GM23338 (cell line): ENCODE measurements at regions not wholly inside any gene's neighbourhood (a gene's known extent, or its start where the extent isn't known, plus 50 kb on each side); places are given as distances from the start of the nearest gene placed in this dataset.

Experiments
- ATAC-seq: fragments of 200-7000 bp; cut with Tn5 transposase; 3 replicates; pipeline ENCODE4 v1.9.1; 2020
- DNase-seq: peaks from one replicate; pipeline ENCODE4 v3.0.0-alpha.2; 2015; ENCODE audit warnings: low spot score
- H2AFZ ChIP-seq: fragments of 200-600 bp; sonication (generic); 2 replicates; pipeline ENCODE4 v1.8.0; 2016; ENCODE audit warnings: antibody characterized with exemption, mild to moderate bottlenecking, moderate library complexity
- H3F3A ChIP-seq: fragments of 200-600 bp; sonication (generic); replicated peaks from 2 replicates; pipeline ENCODE4 v1.8.0; 2017; ENCODE audit warnings: antibody characterized with exemption, mixed run types, low read depth
- H3K27ac ChIP-seq: fragments of 200-600 bp; sonication (generic); 2 replicates; pipeline ENCODE4 v1.6.1; 2016; ENCODE audit warnings: low read depth
- H3K27me3 ChIP-seq: fragments of 200-600 bp; sonication (generic); 2 replicates; pipeline ENCODE4 v1.8.0; 2016; ENCODE audit warnings: mild to moderate bottlenecking, mixed run types, moderate library complexity; ENCODE audit not compliant: insufficient read depth
- H3K36me3 ChIP-seq: fragments of 200-600 bp; sonication (generic); 2 replicates; pipeline ENCODE4 v1.8.0; 2016; ENCODE audit warnings: mild to moderate bottlenecking; ENCODE audit not compliant: insufficient read depth
- H3K4me1 ChIP-seq: fragments of 200-600 bp; sonication (generic); 2 replicates; pipeline ENCODE4 v1.8.0; 2016; ENCODE audit warnings: mild to moderate bottlenecking, moderate library complexity; ENCODE audit not compliant: insufficient read depth
- H3K4me2 ChIP-seq: fragments of 200-600 bp; sonication (generic); 2 replicates; pipeline ENCODE4 v1.7.1; 2017; ENCODE audit warnings: mixed run types
- H3K4me3 ChIP-seq: fragments of 200-600 bp; sonication (generic); 2 replicates; pipeline ENCODE4 v1.6.1; 2016; ENCODE audit warnings: mixed run types
- H3K79me2 ChIP-seq: fragments of 200-600 bp; sonication (generic); replicated peaks from 2 replicates; pipeline ENCODE4 v1.8.0; 2017; ENCODE audit warnings: mild to moderate bottlenecking; ENCODE audit not compliant: insufficient read depth
- H3K9me2 ChIP-seq: fragments of 200-600 bp; sonication (generic); 2 replicates; pipeline ENCODE4 v1.8.0; 2017; ENCODE audit not compliant: insufficient read depth
- H4K20me1 ChIP-seq: fragments of 200-600 bp; sonication (generic); replicated peaks from 2 replicates; pipeline ENCODE4 v1.8.0; 2017; ENCODE audit warnings: mild to moderate bottlenecking; ENCODE audit not compliant: insufficient read depth
- H3K27ac Mint-ChIP-seq: 2 replicates; pipeline ENCODE4 v1.8.0; 2020; ENCODE audit warnings: inconsistent platforms, mild to moderate bottlenecking, moderate library complexity, mixed read lengths
- H3K27me3 Mint-ChIP-seq: 3 replicates; pipeline ENCODE4 v1.8.0; 2022; ENCODE audit warnings: low read depth, mild to moderate bottlenecking, moderate library complexity, mixed read lengths, inconsistent platforms; ENCODE audit not compliant: insufficient read depth, poor library complexity
- H3K36me3 Mint-ChIP-seq: 3 replicates; pipeline ENCODE4 v1.8.0; 2021; ENCODE audit warnings: low read depth, mild to moderate bottlenecking, inconsistent platforms, moderate library complexity, mixed read lengths
- H3K4me1 Mint-ChIP-seq: 3 replicates; pipeline ENCODE4 v1.8.0; 2020; ENCODE audit warnings: mild to moderate bottlenecking, inconsistent platforms, mixed read lengths
- H3K4me3 Mint-ChIP-seq: 3 replicates; pipeline ENCODE4 v1.8.0; 2021; ENCODE audit warnings: moderate library complexity, mild to moderate bottlenecking, inconsistent platforms, mixed read lengths
- H3K9me3 Mint-ChIP-seq: 3 replicates; pipeline ENCODE4 v1.8.0; 2020; ENCODE audit warnings: moderate library complexity, mild to moderate bottlenecking, inconsistent platforms, mixed read lengths
- CREB1 ChIP-seq: fragments of 250-450 bp; sonication (Bioruptor Pico); IDR thresholded peaks from 2 replicates; pipeline ENCODE4 v1.5.0; 2020; ENCODE audit warnings: low read depth, mild to moderate bottlenecking, moderate library complexity
- EZH2 ChIP-seq: fragments of 200-600 bp; sonication (generic); IDR thresholded peaks from one replicate; pipeline ENCODE4 v1.8.0; 2017; ENCODE audit warnings: antibody characterized with exemption, mild to moderate bottlenecking, low read depth; ENCODE audit not compliant: unreplicated experiment
- EZH2phosphoT487 ChIP-seq: fragments of 200-600 bp; sonication (generic); IDR thresholded peaks from one replicate; pipeline ENCODE4 v1.8.1; 2018; ENCODE audit warnings: antibody characterized with exemption; ENCODE audit not compliant: unreplicated experiment
- JUNB ChIP-seq: IDR thresholded peaks from one replicate; pipeline ENCODE4 v1.6.1; 2016; ENCODE audit warnings: antibody characterized with exemption; ENCODE audit not compliant: unreplicated experiment
- POLR2AphosphoS5 ChIP-seq: IDR thresholded peaks from 2 replicates; pipeline ENCODE4 v1.6.1; 2016; ENCODE audit warnings: antibody characterized with exemption, low read depth
- REST ChIP-seq: IDR thresholded peaks from one replicate; pipeline ENCODE4 v1.6.1; 2018; ENCODE audit warnings: antibody characterized with exemption; ENCODE audit not compliant: unreplicated experiment
- STAT1 ChIP-seq: IDR thresholded peaks from one replicate; pipeline ENCODE4 v1.6.1; 2016; ENCODE audit warnings: antibody characterized with exemption; ENCODE audit not compliant: unreplicated experiment
- ZNF114 ChIP-seq: fragments of 250-450 bp; sonication (Bioruptor Pico); IDR thresholded peaks from 2 replicates; pipeline ENCODE4 v1.5.0; 2020; ENCODE audit warnings: mild to moderate bottlenecking, moderate library complexity
- ZNF331 ChIP-seq: fragments of 250-450 bp; sonication (Bioruptor Pico); IDR thresholded peaks from 2 replicates; pipeline ENCODE4 v1.5.0; 2020; ENCODE audit warnings: low read depth, mild to moderate bottlenecking, moderate library complexity
- ZNF462 ChIP-seq: fragments of 250-450 bp; sonication (Bioruptor Pico); IDR thresholded peaks from 2 replicates; pipeline ENCODE4 v1.5.0; 2020; ENCODE audit warnings: mild to moderate bottlenecking, moderate library complexity
- TF ChIP-seq, protein P1 (sequence below): IDR thresholded peaks from 2 replicates; pipeline ENCODE4 v1.6.1; 2016; ENCODE audit warnings: antibody characterized with exemption
- TF ChIP-seq, protein P2 (sequence below), 2 experiments: fragments of 200-600 bp in 1 of 2; sonication (generic) in 1 of 2; conservative IDR thresholded peaks; 2 replicates each; pipeline versions ENCODE4 v1.5.1 to v1.6.1; 2016 to 2017; ENCODE audit warnings: antibody characterized with exemption in 2 of 2, low read depth in 2 of 2, mild to moderate bottlenecking in 2 of 2, moderate library complexity in 1 of 2

DNA sequence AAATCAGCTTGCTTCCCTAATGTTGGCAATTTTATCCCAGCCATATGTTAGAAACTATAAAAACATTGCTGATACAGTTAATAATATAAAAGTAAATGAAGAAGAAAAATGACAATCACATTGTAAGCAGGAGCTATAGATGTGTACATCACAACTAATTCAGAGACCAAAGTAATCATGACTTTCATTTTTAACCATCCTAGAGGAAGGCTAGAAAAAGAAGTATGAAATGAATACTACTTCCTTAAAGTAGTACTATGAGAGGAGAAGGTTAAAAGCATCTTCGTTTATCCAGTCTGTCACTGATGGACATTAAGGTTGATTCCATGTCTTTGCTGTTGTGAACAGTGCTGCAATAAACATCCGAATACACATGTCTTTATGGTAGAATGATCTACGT lies 135.5 kb downstream of the IRS2 start (continued):
- TF ChIP-seq REST = no peak
- no peak for TF ChIP-seq EZH2phosphoT487
- TF ChIP-seq, protein P1, sequence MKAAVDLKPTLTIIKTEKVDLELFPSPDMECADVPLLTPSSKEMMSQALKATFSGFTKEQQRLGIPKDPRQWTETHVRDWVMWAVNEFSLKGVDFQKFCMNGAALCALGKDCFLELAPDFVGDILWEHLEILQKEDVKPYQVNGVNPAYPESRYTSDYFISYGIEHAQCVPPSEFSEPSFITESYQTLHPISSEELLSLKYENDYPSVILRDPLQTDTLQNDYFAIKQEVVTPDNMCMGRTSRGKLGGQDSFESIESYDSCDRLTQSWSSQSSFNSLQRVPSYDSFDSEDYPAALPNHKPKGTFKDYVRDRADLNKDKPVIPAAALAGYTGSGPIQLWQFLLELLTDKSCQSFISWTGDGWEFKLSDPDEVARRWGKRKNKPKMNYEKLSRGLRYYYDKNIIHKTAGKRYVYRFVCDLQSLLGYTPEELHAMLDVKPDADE = no peak
- no peak for TF ChIP-seq STAT1
- TF ChIP-seq ZNF331 (CRISPR knock-in tag) = no peak
- no peak for TF ChIP-seq POLR2AphosphoS5
- no peak for TF ChIP-seq CREB1 (CRISPR knock-in tag)

DNA sequence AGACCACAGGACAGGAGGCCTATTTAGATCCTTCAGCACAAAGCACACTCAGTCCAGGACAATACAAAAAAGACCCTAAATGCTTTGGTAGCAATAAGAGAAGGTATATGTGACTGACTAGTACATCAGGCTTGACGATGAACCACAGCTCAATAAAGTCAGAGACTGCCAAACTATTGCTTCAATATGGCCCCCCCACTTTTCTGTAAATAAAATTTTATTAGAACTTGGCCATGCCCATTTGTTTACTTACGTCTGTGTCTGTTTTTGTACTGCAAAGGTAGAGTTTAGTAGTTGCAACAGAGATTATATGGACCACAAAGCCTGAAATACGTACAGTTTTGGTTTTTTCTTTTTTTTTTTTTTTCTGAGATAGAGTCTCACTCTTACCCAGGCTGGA lies 136.7 kb downstream of the IRS2 start:
- ATAC-seq (no peak), DNase-seq (no peak)
- Histone ChIP-seq H3F3A (no peaks in the 10 kb centered on the region), H3K4me2 (no peak overlapping the region), H3K27ac (no peak overlapping the region), H4K20me1 (no peaks in the 10 kb centered on the region), H3K4me1 (no peaks in the 10 kb centered on the region), H2AFZ (no peak overlapping the region), H3K9me2 (no peaks in the 10 kb centered on the region), H3K79me2 (no peaks in the 10 kb centered on the region), H3K36me3 (no peaks in the 10 kb centered on the region), H3K4me3 (no peak overlapping the region), H3K27me3 (no peaks in the 10 kb centered on the region)
- TF ChIP-seq JUNB = no peak
- TF ChIP-seq ZNF462 = no peak
- TF ChIP-seq, protein P2, sequence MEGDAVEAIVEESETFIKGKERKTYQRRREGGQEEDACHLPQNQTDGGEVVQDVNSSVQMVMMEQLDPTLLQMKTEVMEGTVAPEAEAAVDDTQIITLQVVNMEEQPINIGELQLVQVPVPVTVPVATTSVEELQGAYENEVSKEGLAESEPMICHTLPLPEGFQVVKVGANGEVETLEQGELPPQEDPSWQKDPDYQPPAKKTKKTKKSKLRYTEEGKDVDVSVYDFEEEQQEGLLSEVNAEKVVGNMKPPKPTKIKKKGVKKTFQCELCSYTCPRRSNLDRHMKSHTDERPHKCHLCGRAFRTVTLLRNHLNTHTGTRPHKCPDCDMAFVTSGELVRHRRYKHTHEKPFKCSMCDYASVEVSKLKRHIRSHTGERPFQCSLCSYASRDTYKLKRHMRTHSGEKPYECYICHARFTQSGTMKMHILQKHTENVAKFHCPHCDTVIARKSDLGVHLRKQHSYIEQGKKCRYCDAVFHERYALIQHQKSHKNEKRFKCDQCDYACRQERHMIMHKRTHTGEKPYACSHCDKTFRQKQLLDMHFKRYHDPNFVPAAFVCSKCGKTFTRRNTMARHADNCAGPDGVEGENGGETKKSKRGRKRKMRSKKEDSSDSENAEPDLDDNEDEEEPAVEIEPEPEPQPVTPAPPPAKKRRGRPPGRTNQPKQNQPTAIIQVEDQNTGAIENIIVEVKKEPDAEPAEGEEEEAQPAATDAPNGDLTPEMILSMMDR (conservative IDR thresholded peaks at IDR 0.05; ENCODE audit: low read depth in 2 of 2) = no peak
- no peak for TF ChIP-seq STAT1
- no peak for TF ChIP-seq ZNF114
- TF ChIP-seq EZH2 = no peak
- Mint-ChIP-seq H3K4me1 (no peaks in the 10 kb centered on the region), H3K27ac (no peak overlapping the region), H3K4me3 (no peak overlapping the region), H3K9me3 (no peaks in the 10 kb centered on the region; the same call in 2 of the 3 replicates), H3K27me3 (peaks cover 2% of the 10 kb centered on the region), H3K36me3 (no peaks in the 10 kb centered on the region)
